HEK293 (cell line): ENCODE measurements at regions not wholly inside any gene's neighbourhood (a gene's known extent, or its start where the extent isn't known, plus 50 kb on each side); places are given as distances from the start of the nearest gene placed in this dataset.
A peak's percentile ranks its signal among the peaks of the same experiment; 100 is the strongest.

Source experiments
- ATF2 ChIP-seq: fragments of 450-650 bp; formaldehyde crosslinking; IDR thresholded peaks from 2 replicates; pipeline ENCODE4 v1.5.1; 2016; ENCODE audit warnings: missing biosample characterization, missing genetic modification characterization, low read depth
- BCL11B ChIP-seq: fragments of 450-650 bp; formaldehyde crosslinking; IDR thresholded peaks from 2 replicates; pipeline ENCODE4 v1.5.1; 2016; ENCODE audit warnings: low read depth, missing biosample characterization, missing genetic modification characterization
- BCL6B ChIP-seq: fragments of 450-650 bp; formaldehyde crosslinking; IDR thresholded peaks from 2 replicates; pipeline ENCODE4 v1.5.1; 2017; ENCODE audit warnings: missing biosample characterization, missing genetic modification characterization
- KLF10 ChIP-seq: fragments of 450-650 bp; IDR thresholded peaks from 2 replicates; pipeline ENCODE4 v1.5.1; 2018; ENCODE audit warnings: missing biosample characterization, mild to moderate bottlenecking, missing genetic modification characterization
- REST ChIP-seq: fragments of 450-650 bp; formaldehyde crosslinking; IDR thresholded peaks from 2 replicates; pipeline ENCODE4 v1.5.1; 2016; ENCODE audit warnings: missing biosample characterization, missing genetic modification characterization
- SP7 ChIP-seq: fragments of 450-650 bp; formaldehyde crosslinking; IDR thresholded peaks from 2 replicates; pipeline ENCODE4 v1.5.1; 2016; ENCODE audit warnings: missing biosample characterization, missing genetic modification characterization
- TRIM28 ChIP-seq: IDR thresholded peaks from 2 replicates; pipeline ENCODE4 v1.6.1; 2011; ENCODE audit warnings: low read length, control low read depth, borderline replicate concordance
- ZBTB1 ChIP-seq: fragments of 450-650 bp; formaldehyde crosslinking; IDR thresholded peaks from 2 replicates; pipeline ENCODE4 v1.5.1; 2016; ENCODE audit warnings: missing biosample characterization, missing genetic modification characterization
- ZBTB8A ChIP-seq: fragments of 450-650 bp; formaldehyde crosslinking; IDR thresholded peaks from 2 replicates; pipeline ENCODE4 v1.5.1; 2016; ENCODE audit warnings: missing biosample characterization, missing genetic modification characterization
- ZFP37 ChIP-seq: fragments of 450-650 bp; formaldehyde crosslinking; IDR thresholded peaks from 2 replicates; pipeline ENCODE4 v1.5.1; 2016; ENCODE audit warnings: missing biosample characterization, missing genetic modification characterization
- ZNF121 ChIP-seq: fragments of 450-650 bp; formaldehyde crosslinking; IDR thresholded peaks from 2 replicates; pipeline ENCODE4 v1.5.1; 2016; ENCODE audit warnings: missing biosample characterization, missing genetic modification characterization
- ZNF138 ChIP-seq: fragments of 450-650 bp; formaldehyde crosslinking; IDR thresholded peaks from 2 replicates; pipeline ENCODE4 v1.5.1; 2016; ENCODE audit warnings: missing biosample characterization, missing genetic modification characterization, borderline replicate concordance
- ZNF148 ChIP-seq: fragments of 450-650 bp; formaldehyde crosslinking; IDR thresholded peaks from 2 replicates; pipeline ENCODE4 v1.5.0; 2017; ENCODE audit warnings: missing biosample characterization, missing genetic modification characterization, borderline replicate concordance
- ZNF155 ChIP-seq: fragments of 450-650 bp; formaldehyde crosslinking; IDR thresholded peaks from 2 replicates; pipeline ENCODE4 v1.5.1; 2016; ENCODE audit warnings: missing biosample characterization, missing genetic modification characterization
- ZNF2 ChIP-seq: fragments of 450-650 bp; formaldehyde crosslinking; IDR thresholded peaks from 2 replicates; pipeline ENCODE4 v1.5.1; 2016; ENCODE audit warnings: missing biosample characterization, missing genetic modification characterization
- ZNF211 ChIP-seq: fragments of 450-650 bp; formaldehyde crosslinking; IDR thresholded peaks from 2 replicates; pipeline ENCODE4 v1.5.1; 2016; ENCODE audit warnings: low read depth, missing biosample characterization, missing genetic modification characterization
- ZNF266 ChIP-seq: fragments of 450-650 bp; formaldehyde crosslinking; IDR thresholded peaks from 2 replicates; pipeline ENCODE4 v1.5.1; 2016; ENCODE audit warnings: missing biosample characterization, missing genetic modification characterization, low read depth
- ZNF274 ChIP-seq, 2 experiments: fragments of 200-500 bp in 1 of 2; fragments of 450-650 bp in 1 of 2; sonication (Bioruptor generic) in 1 of 2; formaldehyde crosslinking in 1 of 2; IDR thresholded peaks; 2 replicates each; pipeline versions ENCODE4 v1.5.1 to v1.6.1; 2014 to 2016; ENCODE audit warnings: borderline replicate concordance in 1 of 2, inconsistent platforms in 1 of 2, low read length in 1 of 2, missing biosample characterization in 1 of 2, missing genetic modification characterization in 1 of 2
- ZNF280C ChIP-seq: fragments of 450-650 bp; formaldehyde crosslinking; IDR thresholded peaks from 2 replicates; pipeline ENCODE4 v1.5.1; 2016; ENCODE audit warnings: missing biosample characterization, missing genetic modification characterization
- ZNF335 ChIP-seq: fragments of 450-650 bp; formaldehyde crosslinking; conservative IDR thresholded peaks from 2 replicates; pipeline ENCODE4 v1.5.1; 2016; ENCODE audit warnings: missing biosample characterization, missing genetic modification characterization
- ZNF362 ChIP-seq: fragments of 450-650 bp; formaldehyde crosslinking; IDR thresholded peaks from 2 replicates; pipeline ENCODE4 v1.5.1; 2016; ENCODE audit warnings: missing biosample characterization, missing genetic modification characterization
- ZNF366 ChIP-seq: fragments of 450-650 bp; formaldehyde crosslinking; conservative IDR thresholded peaks from 2 replicates; pipeline ENCODE4 v1.5.1; 2016; ENCODE audit warnings: missing biosample characterization, missing genetic modification characterization
- ZNF660 ChIP-seq: fragments of 450-650 bp; IDR thresholded peaks from 2 replicates; pipeline ENCODE4 v1.5.1; 2018; ENCODE audit warnings: missing biosample characterization, mild to moderate bottlenecking, missing genetic modification characterization
- ZNF747 ChIP-seq: fragments of 450-650 bp; formaldehyde crosslinking; IDR thresholded peaks from 2 replicates; pipeline ENCODE4 v1.5.1; 2016; ENCODE audit warnings: missing biosample characterization, missing genetic modification characterization
- ZSCAN23 ChIP-seq: fragments of 450-650 bp; formaldehyde crosslinking; IDR thresholded peaks from 2 replicates; pipeline ENCODE4 v1.5.1; 2016; ENCODE audit warnings: missing biosample characterization, missing genetic modification characterization

- no peak for TF ChIP-seq REST (tag by site-specific recombination)
- TF ChIP-seq ZNF266: no peak
- TF ChIP-seq ZBTB8A (tag by site-specific recombination): peak; percentile 27; the same call in 1 of the 2 replicates
- TF ChIP-seq ZNF362 (tag by site-specific recombination): peak; percentile 97
- TF ChIP-seq ZNF2: 0 out of 2 replicates have a peak, but pooled peaks have one; percentile 79
- no peak for TF ChIP-seq ZNF211
- TF ChIP-seq BCL6B (tag by site-specific recombination): peak; percentile 38; the same call in 1 of the 2 replicates
- no peak for TF ChIP-seq ZFP37 (tag by site-specific recombination)
- TF ChIP-seq ATF2: no peak
- TF ChIP-seq ZSCAN23 (tag by site-specific recombination): no peak
- TF ChIP-seq ZNF366 (tag by site-specific recombination): peak; percentile 76
- TF ChIP-seq ZNF335 (tag by site-specific recombination): peak; percentile 48
- TF ChIP-seq SP7: peak; percentile 62
- peak; percentile 52; the same call in 1 of the 2 replicates for TF ChIP-seq KLF10
- no peak for TF ChIP-seq ZNF747 (tag by site-specific recombination)
- TF ChIP-seq ZNF155 (tag by site-specific recombination): no peak
- no peak for TF ChIP-seq ZBTB1 (tag by site-specific recombination)
- no peak for TF ChIP-seq BCL11B (tag by site-specific recombination)
- TF ChIP-seq ZNF660 (tag by site-specific recombination): peak; percentile 94
- no peak for TF ChIP-seq ZNF121 (tag by site-specific recombination)
- TF ChIP-seq TRIM28: peak; percentile 97
- no peak for TF ChIP-seq ZNF148 (tag by site-specific recombination)
- no peak for TF ChIP-seq ZNF138 (tag by site-specific recombination)
- no peak for TF ChIP-seq ZNF280C
- TF ChIP-seq ZNF274 (IDR thresholded peaks at IDR 0.05; ENCODE audit: low read length): no peak
- TF ChIP-seq ZNF274 (tag by site-specific recombination; IDR thresholded peaks at IDR 0.05; ENCODE audit: borderline replicate concordance): no peak
Observed at GRCh38 chr6:27541212-27541932, 68.5 kb upstream of the ZNF184 start (continued).
